ENCODE measurements at regions not wholly inside any gene's neighbourhood (a gene's known extent, or its start where the extent isn't known, plus 50 kb on each side); places are given as distances from the start of the nearest gene placed in this dataset.

- no peak overlapping the region for H3K9ac ChIP-seq (ENCODE audit: extremely low read depth, insufficient read length, low read length)
- no peak overlapping the region for H3T11ph ChIP-seq (ENCODE audit: low read length)
- H3K23ac ChIP-seq (ENCODE audit: insufficient read length, low read depth, low read length): no peak overlapping the region
- no peak overlapping the region for H2BK20ac ChIP-seq (ENCODE audit: low read depth, low read length, poor library complexity, severe bottlenecking)
- Mint-ChIP-seq H3K9me3 (no peaks in the 10 kb centered on the region), H3K4me1 (peaks cover 31 to 35% of the 10 kb centered on the region in 2 experiments), H3K4me3 (no peak overlapping the region), H3K27me3 (ENCODE audit: low read depth) (no peaks in the 10 kb centered on the region), H3K27ac (no peak overlapping the region), H3K36me3 (ENCODE audit: insufficient read depth in 1 of 3, low read depth in 3 of 3) (no peaks in the 10 kb centered on the region)
- peaks cover 5% of the 10 kb centered on the region for H3K4me1 ChIP-seq (ENCODE audit: insufficient read depth, low read length)
- H3K79me1 ChIP-seq (ENCODE audit: insufficient read depth, low read depth, low read length, poor library complexity, severe bottlenecking): no peaks in the 10 kb centered on the region
- H2AK5ac ChIP-seq (ENCODE audit: insufficient read length, low read length): no peak overlapping the region
- H3K18ac ChIP-seq (ENCODE audit: insufficient read length, low read depth, low read length): no peak overlapping the region
- H3K56ac ChIP-seq (ENCODE audit: insufficient read length, low read depth, low read length): no peak overlapping the region
- no peak overlapping the region for H3K4ac ChIP-seq (ENCODE audit: low read depth, low read length)
- H4K5ac ChIP-seq (ENCODE audit: insufficient read length, low read depth, low read length): no peak overlapping the region
- no CpG with 5 or more reads among the region's 3 CpGs for WGBS (ENCODE audit: extremely low coverage, insufficient read length, low lambda C conversion rate)
- no peaks in the 10 kb centered on the region for H3K23me2 ChIP-seq (ENCODE audit: insufficient read length, low read depth, low read length, poor library complexity, severe bottlenecking)
- no peaks in the 10 kb centered on the region for H4K20me1 ChIP-seq (ENCODE audit: control insufficient read depth, insufficient read depth, insufficient read length)
- H3K27ac ChIP-seq (ENCODE audit: insufficient read length, low read depth, low read length): no peak overlapping the region
- no peak overlapping the region for H4K91ac ChIP-seq (ENCODE audit: insufficient read length, low read depth, low read length)
- H4K8ac ChIP-seq (replicated peaks; ENCODE audit: insufficient read length, low read depth, low read length): no peak overlapping the region
- no peaks in the 10 kb centered on the region for H3K79me2 ChIP-seq (ENCODE audit: insufficient read depth, low read length)
- H2BK12ac ChIP-seq (ENCODE audit: insufficient read length, low read depth, low read length): no peak overlapping the region
- H3K14ac ChIP-seq (ENCODE audit: insufficient read depth, low read length): no peak overlapping the region
- no peak overlapping the region for H3K4me2 ChIP-seq (ENCODE audit: insufficient read depth, insufficient read length, low read length)
- no peaks in the 10 kb centered on the region for H3K27me3 ChIP-seq (ENCODE audit: insufficient read depth, low read length)
- H2BK15ac ChIP-seq (ENCODE audit: low read depth, low read length): no peak overlapping the region
- H3K9me3 ChIP-seq (ENCODE audit: control insufficient read depth, low read depth, low read length): no peaks in the 10 kb centered on the region
- no peak overlapping the region for H2BK5ac ChIP-seq (ENCODE audit: insufficient read length, low read length)
- H2AFZ ChIP-seq (ENCODE audit: low read length): no peak overlapping the region
- no peak for TF ChIP-seq CTCF (conservative IDR thresholded peaks at IDR 0.05)
- no peak overlapping the region for H2BK120ac ChIP-seq (ENCODE audit: low read depth, low read length, poor library complexity, severe bottlenecking)
- DNase-seq: no peak
Observed at GRCh38 chr4:115215935-115216334, 102.5 kb upstream of the NDST4 start.
